Osteoblast (primary cell): ENCODE measurements at regions not wholly inside any gene's neighbourhood (a gene's known extent, or its start where the extent isn't known, plus 50 kb on each side); places are given as distances from the start of the nearest gene placed in this dataset.

Source experiments
- DNase-seq: peaks from one replicate; pipeline ENCODE4 v3.0.0; 2011; ENCODE audit warnings: low spot score, mixed read lengths; ENCODE audit not compliant: insufficient read length; ENCODE audit errors: missing footprints
- H2AFZ ChIP-seq: 2 replicates; pipeline ENCODE4 v1.6.0; 2011; ENCODE audit warnings: mild to moderate bottlenecking, low read length
- H3K27ac ChIP-seq: 2 replicates; pipeline ENCODE4 v1.5.1; 2011; ENCODE audit warnings: mild to moderate bottlenecking, low read depth, low read length, moderate library complexity
- H3K27me3 ChIP-seq: 2 replicates; pipeline ENCODE4 v1.6.0; 2012; ENCODE audit warnings: mild to moderate bottlenecking, control low read depth, inconsistent platforms, low read length, moderate library complexity; ENCODE audit not compliant: insufficient read depth
- H3K36me3 ChIP-seq: 2 replicates; pipeline ENCODE4 v1.5.1; 2011; ENCODE audit warnings: mild to moderate bottlenecking, low read length, control low read depth, moderate library complexity; ENCODE audit not compliant: insufficient read depth
- H3K4me1 ChIP-seq: 2 replicates; pipeline ENCODE4 v1.5.1; 2011; ENCODE audit warnings: mild to moderate bottlenecking, low read length, control low read depth, moderate library complexity; ENCODE audit not compliant: insufficient read depth
- H3K4me2 ChIP-seq: 2 replicates; pipeline ENCODE4 v1.6.0; 2011; ENCODE audit warnings: mild to moderate bottlenecking, low read length; ENCODE audit not compliant: insufficient read depth
- H3K4me3 ChIP-seq: fragments of 200-600 bp; sonication (generic); 3 replicates; pipeline ENCODE4 v1.5.1; 2012; ENCODE audit warnings: mild to moderate bottlenecking, low read length, inconsistent platforms; ENCODE audit not compliant: insufficient read depth
- H3K79me2 ChIP-seq: 2 replicates; pipeline ENCODE4 v1.6.0; 2012; ENCODE audit warnings: mild to moderate bottlenecking, low read length, control low read depth, inconsistent platforms; ENCODE audit not compliant: insufficient read depth
- H3K9me3 ChIP-seq: 2 replicates; pipeline ENCODE4 v1.5.1; 2011; ENCODE audit warnings: low read depth, low read length, control low read depth
- H4K20me1 ChIP-seq: 2 replicates; pipeline ENCODE4 v1.6.0; 2012; ENCODE audit warnings: mild to moderate bottlenecking, low read length, control low read depth; ENCODE audit not compliant: insufficient read depth
- CTCF ChIP-seq: IDR thresholded peaks from 2 replicates; pipeline ENCODE4 v1.5.1; 2011; ENCODE audit warnings: mild to moderate bottlenecking, low read depth, low read length, moderate library complexity; ENCODE audit errors: extremely low read depth

GRCh38 chr2:114118088-114118487 is 228.2 kb downstream of the ACTR3 start:
- no peak for TF ChIP-seq CTCF
- Histone ChIP-seq H3K9me3 (no peaks in the 10 kb centered on the region), H3K4me3 (no peak overlapping the region), H3K4me2 (no peak overlapping the region), H3K27ac (no peak overlapping the region), H3K27me3 (no peaks in the 10 kb centered on the region), H3K79me2 (no peaks in the 10 kb centered on the region), H3K4me1 (no peaks in the 10 kb centered on the region), H2AFZ (no peak overlapping the region), H3K36me3 (no peaks in the 10 kb centered on the region), H4K20me1 (no peaks in the 10 kb centered on the region)
- no peak for DNase-seq

DNA sequence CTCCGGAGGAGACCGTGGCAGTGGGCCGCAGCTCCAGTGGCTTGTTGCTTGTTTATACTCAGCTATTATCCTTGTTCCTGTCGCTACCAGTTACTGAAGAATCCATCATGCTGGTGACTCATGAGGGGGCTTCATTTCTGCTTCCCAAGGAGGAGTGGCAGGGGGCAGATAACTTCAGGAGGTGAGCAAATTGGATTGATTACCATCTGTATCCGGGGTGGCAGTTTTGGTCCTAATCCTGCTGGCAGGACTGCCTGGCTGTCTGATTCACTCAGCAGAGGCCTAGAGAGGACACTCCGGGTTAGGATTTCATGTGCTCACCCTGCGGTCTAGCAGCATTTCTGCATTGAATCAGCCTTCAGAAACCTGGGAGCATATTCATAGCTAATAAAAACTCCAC is 230.0 kb downstream of the ACTR3 start:
- no peaks in the 10 kb centered on the region for H3K36me3 ChIP-seq
- TF ChIP-seq CTCF: no peak
- no peaks in the 10 kb centered on the region for H4K20me1 ChIP-seq

DNA sequence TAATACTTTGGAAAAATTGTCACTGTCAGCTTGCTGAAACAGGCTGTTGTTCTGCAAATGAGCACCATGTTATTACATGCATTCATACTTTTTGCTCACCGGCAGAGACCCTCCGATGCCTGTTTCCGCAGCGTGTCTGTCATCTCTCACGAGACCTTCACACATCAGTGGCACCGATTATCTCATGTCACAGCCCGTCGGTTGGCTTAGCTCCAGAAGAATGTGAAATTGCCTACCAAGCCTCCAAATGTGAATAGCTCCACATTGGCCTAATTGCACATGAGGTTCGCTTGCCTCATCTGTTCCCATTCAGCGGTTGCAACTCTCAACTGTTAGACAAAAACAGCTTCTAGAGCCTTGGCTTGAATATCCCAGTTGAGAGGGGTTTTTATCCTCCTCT is 233.0 kb downstream of the ACTR3 start:
- no peak for TF ChIP-seq CTCF
- no peaks in the 10 kb centered on the region for H3K9me3 ChIP-seq
- H3K4me2 ChIP-seq: no peak overlapping the region
- H4K20me1 ChIP-seq: no peaks in the 10 kb centered on the region
- no peak for DNase-seq
- no peak overlapping the region for H3K4me3 ChIP-seq
- H3K4me1 ChIP-seq: no peaks in the 10 kb centered on the region
- no peak overlapping the region for H2AFZ ChIP-seq
- no peak overlapping the region for H3K27ac ChIP-seq
- H3K36me3 ChIP-seq: no peaks in the 10 kb centered on the region
- no peaks in the 10 kb centered on the region for H3K27me3 ChIP-seq
- H3K79me2 ChIP-seq: no peaks in the 10 kb centered on the region

More for the DNA sequence above, 230.0 kb downstream of the ACTR3 start:
- Histone ChIP-seq H3K9me3 (no peaks in the 10 kb centered on the region), H3K4me3 (no peak overlapping the region), H3K27me3 (no peaks in the 10 kb centered on the region), H2AFZ (no peak overlapping the region), H3K79me2 (no peaks in the 10 kb centered on the region), H3K4me2 (no peak overlapping the region), H3K27ac (no peak overlapping the region), H3K4me1 (no peaks in the 10 kb centered on the region)
- no peak for DNase-seq

DNA sequence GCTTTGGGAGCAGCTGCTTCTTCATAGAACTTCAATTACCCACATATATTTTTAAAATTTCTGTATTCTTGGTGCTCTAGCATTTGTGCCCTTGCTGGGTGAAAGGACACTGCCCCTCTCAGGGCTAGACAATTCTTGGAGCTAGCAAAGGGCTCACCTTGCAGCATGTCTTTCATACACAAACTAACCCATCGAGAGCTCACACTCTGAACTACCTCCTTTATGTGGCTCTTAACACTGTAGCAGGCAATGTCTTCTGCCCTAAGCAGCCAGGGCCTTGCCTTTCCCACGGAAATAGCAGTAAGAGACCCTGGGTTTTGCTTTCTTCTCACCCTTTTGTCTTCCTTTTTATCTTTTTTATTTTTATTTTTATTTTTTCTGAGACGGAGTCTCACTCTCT is 234.0 kb downstream of the ACTR3 start:
- TF ChIP-seq CTCF: no peak

More for the DNA sequence above, 234.0 kb downstream of the ACTR3 start:
- Histone ChIP-seq H3K27ac (no peak overlapping the region), H3K4me1 (no peaks in the 10 kb centered on the region), H4K20me1 (no peaks in the 10 kb centered on the region), H3K79me2 (no peaks in the 10 kb centered on the region), H3K36me3 (no peaks in the 10 kb centered on the region), H3K9me3 (no peaks in the 10 kb centered on the region), H2AFZ (no peak overlapping the region), H3K4me2 (no peak overlapping the region), H3K27me3 (no peaks in the 10 kb centered on the region), H3K4me3 (no peak overlapping the region)
- no peak for DNase-seq
